NCI-H748 (cell line): ENCODE measurements at regions not wholly inside any gene's neighbourhood (a gene's known extent, or its start where the extent isn't known, plus 50 kb on each side); places are given as distances from the start of the nearest gene placed in this dataset.

Source experiments
- DNase-seq: peaks from one replicate; lab custom pipeline; 2025; ENCODE audit not compliant: unreplicated experiment; lab: John Stamatoyannopoulos, UW

DNA sequence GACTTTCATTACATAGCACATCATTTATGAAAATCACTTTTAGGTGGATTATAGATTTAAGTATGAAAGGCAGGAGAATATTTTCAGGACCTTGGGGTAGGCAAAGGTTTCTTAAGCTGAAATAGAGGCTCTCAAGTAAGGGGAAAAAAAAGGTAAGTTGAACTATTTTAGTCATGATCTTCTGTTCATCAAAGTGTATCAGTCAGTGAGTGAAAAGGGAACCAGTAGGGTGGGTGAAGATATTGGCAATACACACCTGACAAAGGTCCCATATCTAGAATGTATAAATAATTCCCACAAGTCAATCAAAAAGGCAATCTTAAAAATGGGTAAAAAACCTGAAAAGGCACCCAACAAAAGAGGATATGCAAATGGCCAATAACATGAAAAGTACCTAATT lies 218.6 kb downstream of the KLF13 start:
- no peak for DNase-seq

DNA sequence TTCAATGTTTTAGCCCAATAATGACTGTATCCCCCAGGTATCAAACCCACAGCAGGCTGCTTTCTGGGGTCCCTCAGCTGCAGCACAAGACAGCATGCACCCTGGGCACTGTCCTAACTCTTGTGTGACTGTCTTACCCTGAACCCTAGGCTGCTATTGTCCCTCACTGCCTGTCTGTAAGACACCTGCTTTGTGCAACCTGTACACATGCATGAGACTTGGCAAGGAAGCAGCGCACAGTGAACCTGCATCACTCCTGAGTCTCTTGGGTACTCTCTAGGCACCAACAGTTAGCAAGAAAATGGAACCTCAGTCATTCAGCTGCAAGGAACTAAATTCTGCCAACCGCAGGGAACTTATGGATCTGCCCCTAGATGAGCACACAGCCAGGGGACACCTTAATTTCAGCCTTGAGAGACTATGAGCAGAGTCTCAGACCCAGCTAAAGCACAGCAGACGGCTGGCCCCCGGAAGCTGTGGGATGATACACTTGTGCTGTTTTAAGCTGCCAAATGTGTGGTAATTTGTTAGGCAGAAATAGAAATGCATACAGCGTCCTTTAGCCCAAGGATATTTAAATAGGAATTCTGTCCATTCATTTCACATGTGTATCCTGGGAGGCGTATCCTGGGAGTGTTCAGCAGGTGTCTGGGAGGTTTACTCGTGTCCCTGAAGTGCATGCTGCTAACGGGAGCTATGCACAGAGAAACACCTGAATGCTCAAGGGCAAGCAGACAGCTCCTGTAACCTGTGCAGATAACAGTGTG lies 223.8 kb downstream of the KLF13 start:
- DNase-seq = peak; percentile 47

DNA sequence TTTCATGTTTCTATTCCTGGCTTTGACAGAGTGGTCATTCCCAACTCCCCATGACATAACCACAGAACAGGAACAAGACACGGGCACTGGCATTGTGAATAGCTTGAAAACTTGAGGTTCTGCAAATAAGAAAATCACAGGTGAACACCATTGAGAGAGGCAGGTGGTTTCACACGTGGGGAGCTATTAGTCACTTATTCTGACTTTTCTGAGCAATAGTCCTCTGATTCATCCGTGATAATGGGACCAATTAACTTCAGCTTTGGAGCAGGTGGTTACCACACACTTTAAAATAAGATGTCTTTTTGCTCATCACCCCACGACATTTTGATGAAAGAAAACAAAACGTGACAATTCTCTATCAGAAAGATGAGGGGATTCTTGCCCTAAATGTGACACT lies 224.7 kb downstream of the KLF13 start:
- peak; percentile 63 for DNase-seq

DNA sequence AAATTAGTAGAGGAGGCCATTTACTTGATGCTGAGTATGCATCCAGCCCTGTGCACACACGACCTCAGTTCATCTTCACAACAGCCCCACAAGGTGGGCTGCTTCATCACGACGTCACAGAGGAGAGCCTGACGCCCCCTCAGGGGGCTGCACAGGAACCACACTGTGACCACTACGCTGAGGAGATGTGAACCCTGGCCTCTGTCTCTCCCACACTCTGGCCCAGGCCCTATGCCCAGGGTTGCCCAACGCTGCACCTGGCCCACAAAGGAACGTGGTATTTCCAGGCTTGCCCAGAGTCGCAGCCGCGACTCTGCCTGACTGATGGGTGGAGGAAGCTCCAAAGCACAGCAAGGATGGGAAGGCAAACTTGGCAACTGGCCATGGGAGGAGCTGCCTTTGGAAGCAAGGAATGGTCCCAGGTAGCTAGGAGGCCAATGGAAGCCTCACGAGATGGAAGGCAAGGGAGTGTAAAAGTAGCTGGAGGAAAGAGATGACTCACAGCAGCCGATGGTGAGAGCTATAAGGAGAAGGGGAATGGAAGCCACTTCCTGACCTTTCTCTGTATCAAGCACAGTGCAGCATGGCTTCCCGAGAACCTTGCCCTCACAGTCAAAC lies 226.0 kb downstream of the KLF13 start:
- peak; percentile 7 for DNase-seq

DNA sequence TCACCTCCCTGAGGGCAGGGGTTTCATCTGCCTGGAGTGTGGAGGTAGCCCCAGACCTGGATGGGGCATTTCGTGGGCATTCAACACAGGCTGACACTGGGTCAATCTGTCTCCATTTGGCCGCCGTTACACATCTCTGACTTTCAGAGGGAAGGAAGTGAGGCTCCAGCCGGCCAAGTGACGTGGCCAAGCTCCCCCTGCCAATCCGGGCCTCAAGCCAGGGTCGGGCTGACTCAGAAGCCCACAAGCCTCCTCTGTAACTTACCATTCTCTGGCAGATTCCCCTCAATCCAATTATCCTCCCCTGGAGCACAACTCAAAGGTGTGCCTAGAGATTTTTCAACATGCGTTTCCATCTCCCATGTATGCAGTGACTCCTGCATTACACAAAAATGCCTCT lies 227.6 kb downstream of the KLF13 start:
- no peak for DNase-seq

DNA sequence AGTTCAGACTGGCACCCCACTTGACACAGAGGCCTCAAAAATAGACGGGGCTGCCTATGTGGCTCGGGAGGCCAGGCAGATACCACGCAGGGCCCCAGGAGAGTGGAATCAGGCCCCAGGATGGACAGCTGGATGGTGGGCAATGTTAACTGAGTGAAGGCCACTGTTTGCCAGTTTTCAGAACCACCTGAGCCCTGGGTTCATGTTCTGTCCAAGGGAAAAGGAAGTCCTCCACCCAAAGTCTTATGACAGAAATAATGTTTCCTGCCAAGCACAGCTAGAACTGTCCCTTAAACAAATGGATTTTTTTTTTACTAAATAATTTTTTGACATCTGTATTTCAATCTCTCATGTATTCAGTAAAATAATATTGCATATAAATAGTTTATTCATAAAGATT lies 228.4 kb downstream of the KLF13 start:
- DNase-seq = no peak

DNA sequence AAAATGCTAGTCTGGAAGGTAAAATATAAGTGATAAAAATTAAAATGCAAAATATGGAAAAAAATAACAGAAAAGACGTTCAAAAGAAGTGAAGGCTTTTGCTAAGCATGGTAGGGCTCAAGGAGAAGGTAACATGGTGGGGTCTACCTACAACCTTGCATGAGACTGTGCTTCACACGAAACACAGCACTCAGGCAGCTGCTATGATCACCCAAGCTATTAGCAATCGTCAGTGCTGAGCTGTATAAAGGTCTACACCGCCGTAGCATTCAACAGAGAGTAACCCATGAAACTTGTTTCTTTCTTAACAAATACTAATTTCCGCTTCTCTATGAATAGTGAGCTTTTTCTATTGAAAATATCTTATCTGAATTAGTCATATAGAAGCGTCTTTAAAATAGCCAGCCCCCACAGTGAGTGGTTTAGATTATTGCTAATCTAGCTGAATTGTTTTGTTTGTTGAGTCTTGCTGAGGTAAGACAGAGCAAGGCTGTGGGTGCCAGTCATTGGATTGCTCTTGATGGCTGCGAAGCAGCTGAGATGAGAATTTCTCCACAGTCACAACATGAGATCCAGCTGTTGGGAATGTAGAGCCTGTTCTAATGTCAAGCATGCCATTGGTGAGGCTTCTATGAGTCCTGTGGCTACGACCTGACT lies 230.0 kb downstream of the KLF13 start:
- DNase-seq = no peak

DNA sequence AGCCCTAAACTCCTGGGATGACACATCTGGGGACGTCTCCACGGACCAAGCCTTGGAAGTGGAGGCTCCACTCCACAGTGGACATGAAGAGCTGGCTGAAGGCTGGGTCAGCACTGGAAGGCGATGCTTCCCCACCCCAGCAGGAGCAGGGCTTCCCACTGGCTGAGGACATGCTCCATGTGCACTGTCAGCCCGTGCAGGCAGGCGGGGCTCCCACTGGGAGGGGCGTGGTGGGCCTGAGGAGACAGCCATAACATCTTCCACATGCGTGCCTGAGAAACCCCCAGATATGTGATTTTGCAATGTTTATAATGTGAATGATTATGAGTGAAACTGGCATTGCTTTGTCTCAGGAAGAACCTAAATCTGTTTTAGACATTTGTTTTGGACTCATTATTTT lies 231.3 kb downstream of the KLF13 start:
- no peak for DNase-seq

DNA sequence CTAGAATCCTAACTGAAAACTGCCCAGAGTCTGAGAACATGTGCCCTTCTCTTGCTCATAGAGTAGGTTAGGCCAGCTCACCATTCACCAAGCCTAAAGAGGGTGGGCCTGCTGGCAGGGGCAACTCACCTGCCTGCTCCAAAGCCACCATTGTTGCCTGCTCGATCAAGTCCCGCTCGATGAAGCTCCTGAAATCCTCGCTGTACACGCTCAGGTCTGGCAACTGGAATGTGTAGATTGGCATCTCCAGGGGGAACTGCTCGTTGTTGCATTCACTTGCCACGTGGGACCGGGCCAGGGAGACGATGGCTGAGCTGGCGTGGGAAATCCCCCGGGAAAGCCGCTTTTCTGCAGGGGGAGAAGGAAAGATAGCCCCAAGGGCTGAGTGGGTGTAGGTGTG lies 232.2 kb downstream of the KLF13 start:
- no peak for DNase-seq

DNA sequence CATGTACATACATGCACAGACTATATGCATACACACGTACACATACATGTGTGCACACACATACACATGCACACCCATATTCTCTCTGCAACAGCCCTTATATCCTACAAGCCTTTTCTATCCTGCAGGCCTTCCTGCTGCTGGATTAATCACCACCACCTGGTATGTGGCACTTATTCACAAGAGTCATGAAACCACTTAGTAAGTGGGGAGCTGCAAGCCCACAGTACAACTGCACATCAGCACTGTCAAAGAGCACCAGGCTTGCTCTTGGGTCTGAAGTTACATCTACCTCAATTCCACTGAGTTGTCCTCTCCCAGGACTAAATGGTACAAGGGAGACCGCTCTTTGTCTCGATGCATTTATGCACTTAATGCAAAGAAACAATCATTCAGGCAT lies 233.2 kb downstream of the KLF13 start:
- no peak for DNase-seq

DNA sequence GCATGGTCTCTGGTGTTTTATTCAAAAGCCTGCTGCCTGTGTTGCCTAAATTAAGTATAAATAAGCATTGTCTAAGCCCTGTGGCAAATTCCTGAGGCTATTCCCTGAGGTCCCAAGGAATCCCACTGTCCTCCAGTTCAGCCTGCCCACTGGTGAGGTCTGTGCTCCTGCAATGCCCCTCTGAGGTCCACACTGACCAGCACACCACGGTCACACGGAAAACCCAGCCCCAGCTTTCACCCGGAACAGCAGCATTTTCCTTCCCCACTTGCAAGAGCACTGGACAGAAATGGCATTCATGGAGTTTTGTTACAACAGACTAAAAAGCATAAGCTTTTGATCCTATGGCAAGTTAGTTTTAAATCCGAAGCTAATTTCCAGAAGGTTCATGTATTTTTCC lies 234.0 kb downstream of the KLF13 start:
- no peak for DNase-seq

DNA sequence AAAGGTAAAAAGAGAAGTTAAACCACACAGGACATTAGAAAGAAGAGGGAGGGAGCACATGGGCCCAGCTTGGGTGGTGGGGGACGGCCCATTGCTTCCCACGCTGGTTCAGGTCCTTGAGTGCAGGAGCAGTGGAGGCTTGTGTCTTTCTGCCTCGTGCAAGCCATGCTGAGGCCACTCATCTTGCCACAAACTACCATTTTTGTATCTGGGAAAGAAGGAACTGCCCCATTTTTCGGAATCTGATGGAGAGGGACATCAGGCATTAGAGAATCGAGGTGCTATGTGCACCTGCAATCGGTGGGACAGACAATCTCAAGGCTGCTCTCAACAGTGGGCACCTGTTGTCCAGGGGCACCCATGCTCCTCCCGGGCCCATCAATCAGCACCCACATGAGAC lies 234.5 kb downstream of the KLF13 start:
- no peak for DNase-seq

DNA sequence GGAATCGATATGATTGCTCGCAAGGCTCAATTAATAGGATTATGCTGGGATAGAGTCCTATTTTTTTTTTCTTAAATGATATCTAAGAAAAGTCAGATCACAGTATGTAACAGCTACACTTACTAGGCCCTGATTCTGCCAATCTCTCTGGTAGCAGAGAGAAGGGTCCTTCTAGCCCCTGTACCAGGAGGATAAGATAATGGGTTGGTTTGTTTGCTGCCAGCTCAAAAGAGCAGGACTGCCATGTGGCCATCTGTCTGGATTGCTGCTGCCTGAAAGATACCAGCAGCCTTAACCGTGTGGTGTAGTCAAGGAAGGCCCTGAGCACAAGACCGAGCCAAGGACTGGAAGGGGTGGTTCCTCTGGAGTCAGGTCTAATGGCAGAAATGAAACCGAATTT lies 236.4 kb downstream of the KLF13 start:
- DNase-seq = no peak

DNA sequence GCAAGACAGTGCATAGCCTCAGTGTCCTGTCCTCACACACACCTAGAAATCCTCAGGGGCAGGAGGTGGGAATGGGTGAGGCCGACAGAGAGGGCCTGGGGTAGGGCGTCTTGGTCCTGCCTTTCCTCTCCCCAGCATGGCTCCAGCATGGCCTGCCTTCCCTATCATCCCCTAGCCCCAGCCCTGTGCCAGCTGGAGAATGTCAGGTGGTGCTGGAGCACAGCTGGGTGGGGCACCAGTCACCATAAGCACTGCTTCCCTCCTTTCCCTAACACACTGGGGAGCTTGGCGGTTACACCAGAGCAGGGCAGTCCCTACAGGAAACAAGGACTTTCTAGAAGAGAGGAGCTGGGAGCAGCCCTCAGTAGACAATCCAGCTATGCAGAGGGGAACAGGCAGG lies 236.8 kb downstream of the KLF13 start:
- DNase-seq = no peak

DNA sequence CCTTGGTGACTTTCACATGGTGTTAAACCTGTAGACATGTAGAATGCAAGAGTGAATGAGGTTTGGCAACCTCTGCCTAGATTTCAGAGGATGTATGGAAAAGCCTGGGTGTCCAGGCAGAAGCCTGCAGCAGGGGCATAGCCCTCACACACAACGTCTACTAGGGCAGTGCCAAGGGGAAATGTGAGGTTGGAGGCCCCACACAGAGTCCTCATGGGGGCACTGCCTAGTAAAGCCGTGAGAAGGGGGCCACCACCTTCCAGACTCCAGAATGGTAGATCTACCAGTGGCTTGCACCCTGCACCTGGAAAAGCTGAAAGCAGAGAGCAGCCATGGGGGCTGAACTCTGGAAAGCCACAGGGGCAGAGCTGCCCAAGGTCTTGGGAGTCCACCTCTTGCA lies 241.2 kb downstream of the KLF13 start:
- no peak for DNase-seq

DNA sequence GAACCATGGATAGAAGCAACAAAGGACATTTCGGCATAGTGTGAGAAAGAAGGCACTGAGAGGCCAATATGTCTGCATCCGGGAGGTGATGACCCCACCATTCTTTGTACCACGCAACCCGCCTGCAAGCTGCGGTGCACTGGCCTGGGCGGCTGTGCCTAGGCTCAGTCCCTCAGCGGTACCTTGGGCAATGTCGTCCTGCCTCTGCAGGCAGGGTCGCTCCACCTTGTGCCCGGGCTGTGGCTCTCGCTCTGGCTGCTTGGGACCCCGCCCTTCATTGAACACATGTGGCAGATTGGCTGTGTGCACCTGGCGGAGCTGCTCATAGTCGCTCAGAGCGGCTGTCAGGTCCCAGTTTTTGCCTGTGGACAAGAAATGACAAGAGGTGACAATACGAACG lies 243.2 kb downstream of the KLF13 start:
- DNase-seq = no peak

DNA sequence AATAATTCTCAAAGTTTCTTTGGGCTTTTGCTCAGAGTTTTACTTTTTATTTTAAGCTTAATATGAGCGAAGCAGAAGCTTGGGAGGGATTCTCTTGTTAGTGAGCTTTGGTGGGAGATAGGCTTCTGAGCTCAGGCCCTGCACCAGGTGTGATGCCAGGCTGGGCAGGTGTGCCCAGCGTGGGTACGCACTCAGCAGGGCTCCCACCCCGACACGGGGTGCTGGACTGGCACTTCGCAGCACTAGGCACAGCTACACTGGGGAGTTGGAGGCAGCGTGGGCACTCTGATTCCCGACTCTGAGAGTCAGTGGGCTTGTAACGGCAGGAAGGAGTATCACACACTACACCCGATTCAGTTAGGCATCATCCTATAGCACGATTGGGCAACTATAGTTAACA lies 244.0 kb downstream of the KLF13 start:
- no peak for DNase-seq

DNA sequence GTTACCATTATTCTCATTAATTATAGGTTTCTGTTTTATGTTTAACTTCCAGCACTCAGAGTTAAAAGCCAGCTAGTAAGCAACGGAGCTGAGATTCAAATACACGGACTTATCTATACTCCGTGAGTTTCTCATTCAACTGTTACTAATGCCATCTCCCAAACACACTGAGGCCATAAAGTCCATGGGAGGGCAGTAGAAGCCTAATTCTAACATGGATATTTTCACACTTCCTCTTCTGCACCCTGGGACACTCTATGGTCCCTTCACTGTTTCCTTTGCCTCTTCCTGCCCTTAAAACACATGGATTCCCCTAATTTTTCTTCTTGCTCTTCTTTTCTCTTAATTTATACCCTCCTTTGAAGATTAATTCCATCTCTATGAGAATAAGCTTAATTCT lies 245.0 kb downstream of the KLF13 start:
- no peak for DNase-seq

DNA sequence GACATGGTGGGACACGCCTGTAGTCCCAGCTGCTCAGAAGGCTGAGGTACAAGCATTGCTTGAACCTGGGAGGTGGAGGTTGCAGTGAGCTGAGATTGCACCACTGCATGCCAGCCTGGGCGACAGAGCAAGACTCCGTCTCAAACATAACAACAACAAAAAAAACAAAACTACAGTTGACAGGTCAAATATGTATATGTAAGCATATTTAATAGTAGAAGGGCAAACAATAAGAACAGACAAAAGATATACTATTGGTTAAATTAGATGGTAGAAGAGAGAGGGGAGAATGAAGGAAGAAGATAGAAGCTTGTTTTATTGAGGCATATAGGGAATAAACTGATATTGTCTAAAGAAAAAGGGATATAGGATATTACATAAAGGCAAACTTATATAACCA lies 247.1 kb downstream of the KLF13 start:
- no peak for DNase-seq

DNA sequence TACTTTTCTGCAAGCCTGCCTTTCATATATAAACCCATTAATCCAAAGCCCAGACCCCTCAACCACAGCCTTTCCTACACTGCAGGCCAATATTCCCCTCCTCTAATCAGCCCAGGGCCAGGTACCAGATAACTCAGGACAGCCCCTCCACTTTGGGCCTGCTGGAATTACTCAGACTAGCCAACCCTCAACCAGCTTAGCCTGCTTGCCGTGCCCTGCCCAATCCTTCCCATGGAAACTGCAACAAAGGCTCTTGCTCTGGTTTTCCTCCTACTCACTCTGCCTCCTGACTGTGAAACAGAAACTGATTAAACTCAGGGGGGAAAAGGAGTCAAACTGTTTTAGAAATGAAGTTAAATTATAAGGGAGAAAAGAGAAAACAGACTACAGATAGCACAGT lies 248.1 kb downstream of the KLF13 start:
- DNase-seq = no peak

DNA sequence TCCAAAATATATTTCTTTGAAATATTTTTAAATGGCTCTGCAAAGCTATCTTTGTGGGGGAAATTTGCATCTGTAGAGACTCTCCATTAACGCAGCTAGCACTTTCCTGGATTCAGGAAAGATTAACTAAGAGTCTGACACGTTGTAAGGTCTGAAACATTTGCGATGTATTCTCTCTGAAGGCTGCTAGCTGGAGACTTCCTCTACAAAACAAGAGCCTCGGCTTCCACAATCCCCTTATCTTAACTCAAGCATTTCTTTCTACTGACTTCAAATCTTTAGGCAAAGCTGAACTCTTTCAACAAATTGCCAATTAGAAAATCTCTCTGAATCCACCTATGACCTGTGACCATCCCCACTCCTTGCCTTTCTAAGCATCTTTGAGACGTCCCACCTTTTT lies 250.5 kb downstream of the KLF13 start:
- no peak for DNase-seq

DNA sequence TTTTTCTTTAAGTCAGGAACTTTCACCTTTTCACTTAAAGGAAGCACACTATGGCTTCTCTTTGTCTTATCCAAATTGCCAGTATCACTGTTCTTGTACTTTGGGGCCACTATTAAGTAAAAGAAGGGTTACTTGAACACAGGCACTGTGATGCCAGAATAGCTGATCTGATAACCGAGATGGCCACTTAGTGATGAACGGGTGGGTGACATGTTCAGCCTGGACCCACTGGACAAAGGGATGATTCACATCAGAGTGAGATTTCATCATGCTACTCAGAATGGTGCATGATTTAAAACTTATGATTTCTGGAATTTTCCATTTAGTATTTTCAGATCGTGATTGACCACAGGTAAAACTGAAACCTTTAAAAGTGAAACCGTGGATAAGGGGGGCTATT lies 252.6 kb downstream of the KLF13 start:
- no peak for DNase-seq

DNA sequence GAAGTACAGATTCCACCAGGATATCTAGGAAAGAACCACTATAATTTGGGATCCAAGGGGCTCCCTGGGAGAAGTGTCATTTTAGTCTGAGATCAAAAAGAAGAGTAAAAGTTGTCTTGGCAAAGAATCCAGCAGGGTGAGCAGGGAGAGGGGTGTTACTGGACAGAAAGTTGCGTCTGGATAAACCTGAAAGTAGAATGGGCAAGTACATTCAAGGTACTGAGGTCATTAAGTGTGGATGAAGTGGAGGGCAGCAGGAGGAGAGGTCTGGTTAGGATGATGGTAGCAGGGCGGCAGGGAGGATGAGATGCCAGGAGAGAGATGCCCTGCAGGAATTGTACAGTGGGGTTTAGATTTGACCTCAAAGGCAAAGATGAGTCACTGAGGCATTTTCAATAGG lies 253.3 kb downstream of the KLF13 start:
- no peak for DNase-seq
